ENCODE measurements at regions not wholly inside any gene's neighbourhood (a gene's known extent, or its start where the extent isn't known, plus 50 kb on each side); places are given as distances from the start of the nearest gene placed in this dataset.
"Not testable (repeated sequence)": the region's sequence is repeated elsewhere in the genome, so short reads cannot be mapped to it uniquely, and the experiment has no call there.

- TF ChIP-seq POLR2A (IDR thresholded peaks at IDR 0.05), result no peak
- TF ChIP-seq EP300 (IDR thresholded peaks at IDR 0.05), result no peak
- no peak for TF ChIP-seq CTCF (IDR thresholded peaks at IDR 0.05)
- no peak for TF ChIP-seq POLR2AphosphoS5 (IDR thresholded peaks at IDR 0.05)
- no peak overlapping the region for H3K4me3 ChIP-seq
- WGBS, result 88% methylated on average over 3 of the region's 3 CpGs
- no peaks in the 10 kb centered on the region for H3K27me3 ChIP-seq
- no peaks in the 10 kb centered on the region for H3K9me3 ChIP-seq
- no peaks in the 10 kb centered on the region for H3K36me3 ChIP-seq
- no peak for DNase-seq (ENCODE audit: low spot score in 2 of 2)
- no peaks in the 10 kb centered on the region for H3K4me1 ChIP-seq
- no peak overlapping the region for H3K27ac ChIP-seq
Measured at GRCh38 chr2:84309281-84309680, 149.8 kb downstream of the SUCLG1 start.

- no peak for DNase-seq (ENCODE audit: low spot score in 2 of 2)
- Histone ChIP-seq H3K9me3 (no peaks in the 10 kb centered on the region), H3K27ac (no peak overlapping the region), H3K27me3 (no peaks in the 10 kb centered on the region), H3K36me3 (no peaks in the 10 kb centered on the region), H3K4me3 (no peak overlapping the region), H3K4me1 (no peaks in the 10 kb centered on the region)
- WGBS, result 80% methylated on average over 4 of the region's 4 CpGs
- TF ChIP-seq POLR2A (IDR thresholded peaks at IDR 0.05) (no peak), POLR2AphosphoS5 (IDR thresholded peaks at IDR 0.05) (no peak), EP300 (IDR thresholded peaks at IDR 0.05) (no peak), CTCF (IDR thresholded peaks at IDR 0.05) (no peak)
Measured at GRCh38 chr2:84306361-84306760, 152.7 kb downstream of the SUCLG1 start.

GRCh38 chr2:84302513-84303412, 156.3 kb downstream of the SUCLG1 start:
- 37% methylated on average over 3 of the region's 3 CpGs for WGBS

GRCh38 chr2:84301717-84302116, 157.4 kb downstream of the SUCLG1 start:
- Histone ChIP-seq H3K27ac (no peak overlapping the region), H3K9me3 (no peaks in the 10 kb centered on the region), H3K4me1 (no peaks in the 10 kb centered on the region), H3K4me3 (no peak overlapping the region), H3K36me3 (no peaks in the 10 kb centered on the region), H3K27me3 (no peaks in the 10 kb centered on the region)
- WGBS, result 94% methylated on average over 6 of the region's 6 CpGs
- TF ChIP-seq EP300 (IDR thresholded peaks at IDR 0.05), result no peak
- TF ChIP-seq CTCF (IDR thresholded peaks at IDR 0.05), result no peak
- no peak for TF ChIP-seq POLR2A (IDR thresholded peaks at IDR 0.05)
- TF ChIP-seq POLR2AphosphoS5 (IDR thresholded peaks at IDR 0.05), result no peak
- DNase-seq (ENCODE audit: low spot score in 2 of 2), result no peak

More at GRCh38 chr2:84302513-84303412, 156.3 kb downstream of the SUCLG1 start:
- Histone ChIP-seq H3K27ac (no peak overlapping the region), H3K27me3 (no peaks in the 10 kb centered on the region), H3K9me3 (no peaks in the 10 kb centered on the region), H3K4me3 (no peak overlapping the region), H3K4me1 (no peaks in the 10 kb centered on the region), H3K36me3 (no peaks in the 10 kb centered on the region)
- TF ChIP-seq CTCF (IDR thresholded peaks at IDR 0.05) (peak in 1 of 2 donors; percentile 71), POLR2AphosphoS5 (IDR thresholded peaks at IDR 0.05) (no peak)
- DNase-seq (ENCODE audit: low spot score in 2 of 2), result no peak

GRCh38 chr2:84300696-84301029, 158.4 kb downstream of the SUCLG1 start:
- WGBS, result 67% methylated on average over 4 of the region's 4 CpGs
- no peaks in the 10 kb centered on the region for H3K9me3 ChIP-seq

GRCh38 chr2:84300001-84300695, 158.9 kb downstream of the SUCLG1 start:
- 63% methylated on average over 8 of the region's 8 CpGs for WGBS
- H3K4me3 ChIP-seq; H3K36me3 ChIP-seq; H3K9me3 ChIP-seq; H3K27me3 ChIP-seq; DNase-seq (ENCODE audit: low spot score in 2 of 2); H3K4me1 ChIP-seq; H3K27ac ChIP-seq: not testable (repeated sequence)

More at GRCh38 chr2:84300696-84301029, 158.4 kb downstream of the SUCLG1 start:
- Histone ChIP-seq H3K27ac (no peak overlapping the region), H3K36me3 (no peaks in the 10 kb centered on the region), H3K27me3 (no peaks in the 10 kb centered on the region), H3K4me3 (no peak overlapping the region), H3K4me1 (no peaks in the 10 kb centered on the region)
- TF ChIP-seq POLR2A (IDR thresholded peaks at IDR 0.05) (no peak), EP300 (IDR thresholded peaks at IDR 0.05) (no peak), POLR2AphosphoS5 (IDR thresholded peaks at IDR 0.05) (no peak), CTCF (IDR thresholded peaks at IDR 0.05) (no peak)
- DNase-seq (ENCODE audit: low spot score in 2 of 2), result no peak
